Vagina (tissue), 2 donors: ENCODE measurements at regions not wholly inside any gene's neighbourhood (a gene's known extent, or its start where the extent isn't known, plus 50 kb on each side); places are given as distances from the start of the nearest gene placed in this dataset.

Source experiments
- POLR2A ChIP-seq, 2 donors: fragments of 450-650 bp; IDR thresholded peaks; one replicate each; pipeline ENCODE4 v1.6.1; 2017; ENCODE audit warnings: antibody characterized with exemption in 2 of 2, mild to moderate bottlenecking in 2 of 2, moderate library complexity in 2 of 2
- TF ChIP-seq, protein P1 (sequence below), 3 experiments: fragments of 450-650 bp in 2 of 3; fragments of 200-600 bp in 1 of 3; sonication (generic) in 1 of 3; IDR thresholded peaks; one replicate each; pipeline ENCODE4 v1.5.1; 2017 to 2019; ENCODE audit warnings: antibody characterized with exemption in 3 of 3, mild to moderate bottlenecking in 2 of 3, moderate library complexity in 2 of 3

DNA sequence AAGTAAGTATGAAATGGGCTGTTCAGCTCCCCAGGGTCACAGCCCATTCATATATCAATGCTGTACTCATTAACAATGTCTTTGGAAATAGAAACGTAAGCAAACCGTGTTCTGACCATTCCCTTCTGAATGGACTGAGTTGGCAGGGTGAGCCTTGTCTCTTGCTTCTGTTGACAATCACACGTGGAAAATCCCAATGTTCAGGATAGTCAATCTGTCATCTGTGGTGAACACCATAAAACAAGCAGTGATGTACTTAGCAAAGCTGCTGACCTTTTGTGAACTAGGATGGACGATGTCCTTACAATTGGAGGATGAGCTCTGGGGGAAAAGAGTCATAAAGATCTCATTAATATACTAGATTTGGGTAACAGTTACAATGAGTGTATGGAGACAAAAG, 109.6 kb upstream of the PAQR3 start:
- TF ChIP-seq POLR2A (IDR thresholded peaks at IDR 0.05): no peak
- TF ChIP-seq, protein P1, sequence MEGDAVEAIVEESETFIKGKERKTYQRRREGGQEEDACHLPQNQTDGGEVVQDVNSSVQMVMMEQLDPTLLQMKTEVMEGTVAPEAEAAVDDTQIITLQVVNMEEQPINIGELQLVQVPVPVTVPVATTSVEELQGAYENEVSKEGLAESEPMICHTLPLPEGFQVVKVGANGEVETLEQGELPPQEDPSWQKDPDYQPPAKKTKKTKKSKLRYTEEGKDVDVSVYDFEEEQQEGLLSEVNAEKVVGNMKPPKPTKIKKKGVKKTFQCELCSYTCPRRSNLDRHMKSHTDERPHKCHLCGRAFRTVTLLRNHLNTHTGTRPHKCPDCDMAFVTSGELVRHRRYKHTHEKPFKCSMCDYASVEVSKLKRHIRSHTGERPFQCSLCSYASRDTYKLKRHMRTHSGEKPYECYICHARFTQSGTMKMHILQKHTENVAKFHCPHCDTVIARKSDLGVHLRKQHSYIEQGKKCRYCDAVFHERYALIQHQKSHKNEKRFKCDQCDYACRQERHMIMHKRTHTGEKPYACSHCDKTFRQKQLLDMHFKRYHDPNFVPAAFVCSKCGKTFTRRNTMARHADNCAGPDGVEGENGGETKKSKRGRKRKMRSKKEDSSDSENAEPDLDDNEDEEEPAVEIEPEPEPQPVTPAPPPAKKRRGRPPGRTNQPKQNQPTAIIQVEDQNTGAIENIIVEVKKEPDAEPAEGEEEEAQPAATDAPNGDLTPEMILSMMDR (IDR thresholded peaks at IDR 0.05): no peak
